ENCODE measurements at regions not wholly inside any gene's neighbourhood (a gene's known extent, or its start where the extent isn't known, plus 50 kb on each side); places are given as distances from the start of the nearest gene placed in this dataset.

DNA sequence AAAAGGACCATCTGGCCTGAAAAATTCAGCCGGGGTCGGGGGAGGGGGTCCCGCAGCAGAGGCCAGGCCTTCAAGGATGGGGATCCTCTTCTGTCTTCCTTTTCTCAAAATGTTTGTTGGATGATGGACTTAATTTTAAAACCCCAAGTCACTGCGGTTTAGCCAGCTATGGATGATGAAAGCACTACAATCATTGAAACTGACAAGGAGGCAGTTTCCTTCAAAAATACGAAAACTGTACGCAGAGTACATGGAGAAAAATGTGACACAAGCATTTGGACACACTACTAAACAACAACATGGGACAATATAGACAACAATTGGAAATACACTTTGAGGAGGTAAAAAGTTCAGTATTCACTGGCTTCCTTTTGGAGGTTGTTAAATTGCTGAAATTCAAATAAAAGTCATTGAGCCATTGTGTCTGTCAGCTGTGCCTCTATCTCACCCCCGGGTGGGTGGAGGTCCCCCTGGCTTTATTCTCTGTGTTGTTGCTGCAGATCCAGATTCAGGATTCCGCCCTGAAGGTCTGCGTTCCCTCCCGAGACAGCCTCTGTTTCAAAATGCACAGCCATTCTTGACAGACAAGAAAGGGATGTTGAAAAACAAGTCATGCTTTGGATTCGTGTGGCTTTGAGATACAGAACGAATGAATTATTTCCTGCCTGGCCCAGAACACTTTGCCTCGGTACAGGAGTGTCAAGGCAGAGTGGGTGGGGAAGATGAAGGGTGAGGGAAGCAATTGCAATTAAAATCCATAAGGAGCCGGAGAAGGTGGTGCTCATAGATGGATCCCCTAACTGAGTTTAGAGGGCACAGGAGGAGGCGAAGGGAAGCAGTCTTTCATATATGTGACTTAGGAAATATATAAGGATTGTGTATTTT lies 118.2 kb downstream of the TTLL2 start:
- no peak for DNase-seq (ENCODE audit: low spot score)

DNA sequence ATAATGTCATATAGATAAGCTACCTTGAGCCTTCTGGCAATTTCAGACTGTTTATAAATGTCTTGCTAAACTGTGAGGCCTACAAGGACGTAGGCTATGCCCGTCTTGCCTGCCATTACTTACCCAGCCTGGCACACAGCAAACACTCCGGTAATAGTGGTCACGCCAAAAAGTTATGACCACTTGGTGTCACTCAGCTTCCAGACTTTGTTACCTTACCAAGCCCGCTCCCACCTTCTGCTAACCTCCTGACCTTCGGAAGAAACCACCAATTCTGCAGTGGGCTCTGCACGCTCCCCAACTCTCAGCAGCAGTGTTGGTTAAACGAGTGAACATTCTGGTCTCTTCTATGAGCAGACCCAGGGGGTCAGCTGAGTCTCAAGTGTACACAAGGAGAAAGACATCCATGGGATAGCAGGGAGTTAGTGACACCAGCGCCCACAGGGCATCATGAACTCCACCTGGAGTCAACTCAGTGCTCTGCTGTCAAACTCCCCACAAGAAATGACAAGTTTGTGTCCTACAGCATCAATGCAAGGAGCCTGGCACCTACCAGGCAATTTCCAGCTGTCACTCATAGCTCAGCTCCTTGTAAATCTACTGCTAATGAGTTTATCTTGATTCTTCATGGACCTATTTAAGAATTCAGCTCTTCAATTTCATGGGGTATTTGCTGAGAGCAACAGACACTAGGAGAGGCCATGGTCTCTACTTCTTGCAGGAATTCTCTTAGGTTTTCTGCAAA lies 119.9 kb downstream of the TTLL2 start:
- DNase-seq (ENCODE audit: low spot score): no peak

DNA sequence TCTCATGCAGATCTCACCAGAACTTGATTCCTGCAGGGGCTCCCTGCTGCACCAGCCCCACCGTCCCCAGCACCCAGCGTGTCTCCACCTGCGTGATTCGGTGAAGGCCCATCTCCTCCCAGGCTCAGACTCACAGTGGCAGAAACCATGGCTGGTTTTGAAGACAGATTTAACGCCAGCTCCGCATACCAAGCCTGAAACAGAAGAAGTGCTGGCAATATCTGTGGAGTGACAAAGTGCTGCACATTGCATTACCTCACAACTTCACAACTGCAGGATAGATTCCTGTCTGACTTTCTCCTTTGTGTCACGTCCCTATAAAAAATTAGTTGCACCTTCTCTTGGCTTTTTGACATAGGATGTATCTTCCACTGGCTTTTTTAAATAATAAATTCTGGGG lies 120.7 kb downstream of the TTLL2 start:
- no peak for DNase-seq (ENCODE audit: low spot score)

DNA sequence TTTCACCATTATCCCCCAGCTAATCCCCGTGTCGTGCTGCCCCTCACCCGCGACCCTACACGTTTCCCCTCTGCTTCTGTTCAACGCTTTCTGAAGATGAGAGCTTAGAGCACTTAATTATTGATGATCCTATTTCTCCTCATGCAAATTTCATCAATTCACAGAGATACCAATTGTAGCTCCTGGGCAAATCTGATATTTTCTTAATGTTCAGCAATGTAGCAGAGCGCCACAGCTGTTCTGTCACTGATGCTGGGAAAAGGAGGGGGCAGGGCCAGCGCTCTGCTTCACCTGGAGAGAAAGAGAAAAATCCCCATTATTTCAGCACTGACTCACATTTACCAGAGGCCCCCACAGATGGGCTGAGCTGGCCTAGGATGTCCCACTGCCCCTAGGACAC lies 121.2 kb downstream of the TTLL2 start:
- no peak for DNase-seq (ENCODE audit: low spot score)

DNA sequence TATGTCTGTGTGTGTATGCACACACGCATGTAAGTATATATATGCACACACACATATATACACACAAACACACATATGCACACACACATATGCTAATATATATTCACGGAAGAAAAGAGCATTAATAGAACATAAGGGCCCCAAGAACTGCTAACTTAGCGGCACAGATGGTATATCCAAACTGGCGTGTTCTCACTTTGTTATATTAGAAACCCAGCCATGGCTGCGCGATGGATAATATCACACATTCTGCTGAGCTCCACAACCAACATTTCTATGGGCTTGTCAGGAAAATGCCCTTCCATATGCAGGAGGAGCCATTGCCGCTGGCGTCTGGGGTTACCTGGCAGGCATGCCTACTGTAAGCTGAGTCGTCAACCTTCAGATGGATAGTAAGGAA lies 122.1 kb downstream of the TTLL2 start:
- no peak for DNase-seq (ENCODE audit: low spot score)

DNA sequence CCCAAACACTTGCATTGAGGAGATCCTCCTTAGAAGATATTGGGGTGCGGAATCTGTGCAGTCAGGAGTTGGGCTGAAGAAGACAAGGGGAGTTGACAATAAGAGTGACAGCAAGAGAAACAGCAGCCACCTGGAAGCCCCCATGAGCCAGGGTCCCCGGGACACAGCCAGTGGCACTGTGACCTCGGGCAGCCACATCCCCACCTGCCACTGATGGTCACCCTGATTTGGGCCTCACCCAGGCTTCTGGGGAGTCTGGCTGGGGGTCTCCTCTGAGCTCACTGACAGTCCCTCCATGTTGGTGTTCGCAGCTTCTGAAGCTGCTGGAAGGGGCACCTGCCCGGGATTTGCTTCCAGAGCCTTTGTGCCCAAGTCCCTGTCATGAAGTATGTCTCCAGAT lies 123.5 kb downstream of the TTLL2 start:
- DNase-seq (ENCODE audit: low spot score): no peak

DNA sequence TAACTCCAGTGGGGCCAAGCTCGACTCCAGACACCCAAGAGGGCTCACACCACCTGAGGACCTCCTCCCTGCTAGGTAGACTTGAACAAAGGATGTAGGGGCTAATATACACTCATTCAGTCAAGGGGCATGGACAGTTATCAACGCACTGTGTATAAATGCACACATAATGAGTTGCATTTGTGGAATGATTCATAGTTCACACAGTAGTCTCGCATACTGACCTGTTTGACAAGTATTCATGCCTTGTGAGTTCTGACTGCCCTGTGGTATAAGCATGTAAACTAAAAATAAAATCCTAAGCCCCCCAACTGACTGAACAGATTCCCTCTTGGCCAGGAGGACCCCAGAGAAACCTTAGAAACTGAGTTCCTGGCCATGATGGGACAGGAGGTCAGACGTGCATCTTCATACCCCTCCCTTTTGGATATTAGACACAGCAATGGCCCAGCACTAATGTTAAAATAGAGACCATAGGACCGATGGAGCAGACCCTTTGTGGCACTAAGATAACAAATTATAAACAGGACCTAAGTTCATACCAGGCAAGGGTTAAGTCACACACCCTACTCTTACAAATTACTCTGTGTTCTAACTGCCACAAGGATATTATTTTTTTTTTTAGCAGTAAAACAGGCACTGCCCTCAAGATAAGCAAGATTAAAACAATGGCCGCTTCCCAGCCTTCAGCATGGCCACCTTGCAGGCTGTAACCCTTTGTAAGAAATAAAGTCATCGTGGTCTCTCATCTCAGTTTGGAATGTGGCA lies 124.4 kb downstream of the TTLL2 start:
- DNase-seq (ENCODE audit: low spot score): no peak

DNA sequence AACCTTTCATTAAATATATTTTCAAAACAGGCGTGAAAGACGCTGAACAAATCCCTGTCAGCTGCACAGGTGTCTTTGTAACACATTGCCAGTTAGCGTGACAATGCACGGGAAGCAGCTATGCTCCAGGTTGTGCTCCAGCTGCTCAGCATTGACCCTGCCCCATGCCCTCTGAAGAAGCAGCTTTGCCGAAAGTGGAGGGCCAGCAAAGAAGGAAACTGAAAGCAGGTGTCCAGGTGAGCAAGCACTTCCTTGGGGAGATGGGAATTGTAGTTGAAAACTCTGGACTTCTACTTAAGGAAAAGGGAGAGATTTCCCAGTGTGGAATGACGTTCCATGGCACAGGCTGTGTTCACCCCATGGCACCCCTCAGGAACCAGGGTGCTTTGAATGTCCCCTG lies 125.7 kb downstream of the TTLL2 start:
- DNase-seq (ENCODE audit: low spot score): no peak

DNA sequence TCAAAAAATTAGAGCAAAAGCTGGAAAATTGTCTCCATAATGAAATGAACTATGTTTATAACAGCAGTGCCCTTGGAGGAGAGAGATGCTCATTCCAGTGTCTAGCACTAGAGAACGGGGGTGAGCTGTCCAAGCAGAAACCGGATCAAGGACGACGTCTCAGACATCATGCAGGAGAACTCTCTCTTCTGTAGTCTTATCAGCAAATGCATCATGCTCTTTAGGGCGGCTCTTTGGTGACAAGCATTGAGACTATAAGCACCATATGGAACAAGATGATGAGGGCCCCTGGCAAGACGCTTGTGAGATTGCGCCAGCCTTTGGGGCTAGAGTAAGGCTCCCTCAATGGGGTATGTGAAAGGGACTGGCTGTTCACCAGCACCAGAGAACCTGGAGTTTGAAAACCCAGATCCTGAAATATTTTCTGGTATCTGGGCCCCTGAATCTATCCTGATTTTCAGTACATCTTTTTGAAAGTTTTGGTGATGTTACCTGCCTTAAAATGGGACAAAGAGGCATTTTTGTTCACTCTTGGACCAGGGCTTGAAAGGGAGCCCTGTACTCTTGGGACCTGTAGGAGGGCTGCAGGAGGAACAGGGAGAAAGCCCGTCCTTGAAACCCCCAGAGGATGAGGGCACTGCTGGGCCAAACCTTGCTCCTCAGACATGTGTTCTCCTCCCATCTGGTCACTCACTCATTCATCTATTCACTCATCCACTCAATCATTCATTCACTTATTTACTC lies 127.6 kb downstream of the TTLL2 start:
- DNase-seq (ENCODE audit: low spot score): no peak

DNA sequence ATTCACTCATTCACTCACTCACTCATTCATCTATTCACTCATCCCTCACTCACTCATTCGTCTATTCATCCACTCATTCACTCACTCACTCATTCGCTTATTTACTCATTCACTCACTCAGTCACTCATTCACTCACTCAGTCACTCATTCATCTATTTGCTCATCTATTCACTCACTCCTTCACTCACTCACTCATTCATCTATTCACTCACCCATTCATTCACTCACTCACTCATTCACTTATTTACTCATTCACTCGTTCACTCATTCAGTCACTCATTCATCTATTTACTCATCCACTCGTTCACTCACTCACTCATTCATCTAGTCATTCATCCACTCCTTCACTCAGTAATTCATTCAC lies 128.2 kb downstream of the TTLL2 start:
- DNase-seq (ENCODE audit: low spot score): no peak

DNA sequence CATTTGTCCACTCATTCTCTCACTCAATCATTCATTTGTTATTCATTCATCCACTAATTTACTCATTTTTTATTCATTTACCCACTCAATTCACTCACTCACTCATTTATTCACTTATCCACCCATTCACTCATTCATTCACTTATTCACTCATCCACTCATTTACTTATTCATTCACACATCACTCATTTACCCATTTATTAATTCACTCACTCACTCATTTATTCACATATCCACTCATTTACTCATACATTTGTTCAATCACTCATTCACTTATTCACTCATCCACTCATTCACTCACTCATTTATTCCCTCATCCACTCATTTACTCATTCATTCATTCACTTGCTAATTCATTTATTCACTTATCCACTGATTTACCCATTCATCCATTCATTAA lies 129.1 kb downstream of the TTLL2 start:
- DNase-seq (ENCODE audit: low spot score): no peak

DNA sequence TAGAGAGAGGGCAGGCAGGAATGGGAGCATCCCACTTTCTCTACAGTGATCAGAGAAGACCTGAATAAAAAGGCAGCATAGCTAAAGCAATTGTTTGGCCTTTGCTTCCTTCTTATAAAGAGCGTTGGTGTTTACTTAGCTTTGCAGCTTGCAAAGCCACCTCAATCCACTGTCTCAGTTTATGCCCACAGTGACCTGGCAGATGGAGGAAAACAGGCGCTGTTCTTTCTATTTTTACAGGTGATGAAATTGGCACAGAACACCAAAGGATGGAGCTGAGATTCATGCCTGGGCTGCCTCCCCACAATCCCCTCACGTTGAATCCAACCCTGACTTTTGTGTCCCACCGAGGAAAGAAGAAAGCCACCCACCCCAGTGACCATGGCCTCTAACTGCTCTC lies 130.5 kb downstream of the TTLL2 start:
- no peak for DNase-seq (ENCODE audit: low spot score)

DNA sequence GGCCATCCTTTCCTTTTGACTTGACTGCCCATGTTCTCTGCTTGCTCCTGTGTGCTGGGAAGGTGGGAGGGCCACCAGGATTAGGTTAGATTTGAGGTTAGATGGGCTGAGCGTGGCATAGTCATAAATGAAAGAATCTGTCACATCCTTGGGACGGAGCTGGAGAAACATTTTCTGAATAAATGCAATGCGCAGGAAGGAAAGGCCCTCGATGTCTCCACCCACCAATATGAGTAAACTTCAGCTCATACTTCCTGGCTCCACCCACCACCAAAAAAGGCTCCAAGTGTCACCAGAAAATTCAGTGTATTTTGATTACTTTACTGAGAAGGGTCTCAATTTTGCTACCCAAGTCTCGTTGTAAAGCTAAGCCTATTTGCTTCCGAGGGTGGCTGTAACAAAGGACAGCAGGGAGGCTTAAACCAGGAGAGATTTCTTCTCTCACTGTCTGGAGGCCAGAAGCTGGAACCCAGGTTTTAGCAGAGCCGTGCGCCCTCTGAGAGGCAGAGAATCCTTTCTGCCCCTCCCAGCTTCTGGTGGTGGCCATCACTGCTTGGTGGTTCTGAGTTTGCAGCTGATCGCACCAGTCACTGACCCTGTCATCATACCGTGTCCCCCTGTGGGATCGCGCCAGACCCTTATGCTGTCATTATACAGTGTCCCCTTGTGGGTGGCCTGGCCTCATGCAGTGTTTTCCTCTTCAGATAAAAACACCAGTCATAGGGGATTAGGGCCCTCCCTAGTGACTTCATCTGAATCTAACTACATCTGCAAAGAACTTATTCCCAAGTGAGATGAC lies 137.8 kb downstream of the TTLL2 start:
- no peak for DNase-seq (ENCODE audit: low spot score)

DNA sequence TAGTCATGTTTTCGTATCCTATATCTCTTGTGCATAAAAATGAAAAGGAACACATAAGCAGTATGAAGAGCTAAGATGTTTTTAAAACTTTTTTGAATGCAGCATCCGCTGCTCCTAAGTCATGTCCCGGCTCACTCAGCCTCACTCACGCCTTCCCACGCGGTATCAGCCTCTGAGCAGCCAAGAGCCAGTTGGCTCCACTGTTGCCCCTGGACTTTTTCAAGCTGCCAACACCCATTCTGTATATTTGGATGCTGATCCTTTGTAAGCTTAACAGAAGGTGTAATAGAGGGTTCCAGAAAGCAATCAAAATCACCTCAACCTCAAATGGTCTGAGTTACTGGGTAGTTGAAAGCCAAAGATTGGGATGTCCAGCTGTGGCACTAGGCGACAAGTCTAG lies 139.3 kb downstream of the TTLL2 start:
- no peak for DNase-seq (ENCODE audit: low spot score)

DNA sequence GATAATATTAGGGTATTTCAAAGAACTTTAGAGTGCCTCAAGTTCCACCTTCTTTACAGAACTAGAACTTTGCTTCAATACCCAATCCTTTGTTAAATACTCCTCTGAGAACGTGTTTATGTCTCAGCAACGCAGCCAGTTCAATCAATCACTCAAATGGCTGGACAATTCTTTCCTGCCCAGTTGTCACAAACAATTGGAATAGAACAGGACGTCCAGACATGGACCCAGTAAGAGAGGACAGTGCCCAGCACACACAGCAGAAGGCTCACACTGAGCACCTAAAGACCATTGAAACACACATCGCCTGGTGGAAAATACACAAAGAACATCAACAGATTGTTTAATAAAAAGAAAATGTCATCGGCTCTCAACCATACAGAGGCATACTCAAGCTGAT lies 140.6 kb downstream of the TTLL2 start:
- no peak for DNase-seq (ENCODE audit: low spot score)

DNA sequence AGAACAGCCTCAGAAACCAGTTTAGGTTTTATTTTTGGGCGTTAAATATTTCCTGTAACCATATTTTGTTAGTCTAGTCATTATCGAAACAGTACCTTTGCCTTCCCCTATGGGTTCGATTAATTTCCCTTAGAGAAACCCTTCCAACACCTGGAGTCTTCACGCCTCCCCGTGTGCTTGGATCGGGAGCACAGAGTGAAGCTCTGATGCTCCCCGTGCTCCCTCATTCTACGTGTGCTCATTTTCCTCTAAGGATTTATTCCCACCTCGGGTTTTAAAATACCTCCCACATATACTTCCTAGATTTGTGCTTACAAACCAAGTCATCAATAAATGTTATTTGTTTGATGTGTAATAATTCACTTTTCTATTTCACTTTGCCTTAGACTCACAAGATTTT lies 142.4 kb downstream of the TTLL2 start:
- no peak for DNase-seq (ENCODE audit: low spot score)

DNA sequence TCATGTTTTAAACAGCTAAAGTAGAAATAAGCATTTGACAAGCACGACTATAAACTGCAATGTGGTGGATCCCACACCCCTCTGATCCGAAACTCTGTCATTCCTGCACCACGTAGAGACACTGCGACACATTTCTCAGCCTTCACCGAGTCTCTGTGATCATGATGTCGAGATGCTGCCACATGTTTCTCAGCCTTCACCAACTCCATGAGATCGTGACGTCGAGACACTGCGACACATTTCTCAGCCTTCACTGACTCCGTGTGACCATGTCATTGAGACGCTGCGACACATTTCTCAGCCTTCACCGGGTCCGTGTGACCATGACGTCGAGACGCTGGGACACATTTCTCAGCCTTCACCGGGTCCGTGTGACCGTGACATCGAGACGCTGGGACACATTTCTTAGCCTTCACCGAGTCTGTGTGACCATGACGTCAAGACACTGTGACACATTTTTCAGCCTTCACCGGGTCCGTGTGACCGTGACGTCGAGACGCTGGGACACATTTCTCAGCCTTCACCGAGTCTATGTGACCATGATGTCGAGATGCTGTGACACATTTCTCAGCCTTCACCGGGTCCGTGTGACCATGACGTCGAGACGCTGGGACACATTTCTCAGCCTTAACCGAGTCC lies 143.0 kb downstream of the TTLL2 start:
- no peak for DNase-seq (ENCODE audit: low spot score)

DNA sequence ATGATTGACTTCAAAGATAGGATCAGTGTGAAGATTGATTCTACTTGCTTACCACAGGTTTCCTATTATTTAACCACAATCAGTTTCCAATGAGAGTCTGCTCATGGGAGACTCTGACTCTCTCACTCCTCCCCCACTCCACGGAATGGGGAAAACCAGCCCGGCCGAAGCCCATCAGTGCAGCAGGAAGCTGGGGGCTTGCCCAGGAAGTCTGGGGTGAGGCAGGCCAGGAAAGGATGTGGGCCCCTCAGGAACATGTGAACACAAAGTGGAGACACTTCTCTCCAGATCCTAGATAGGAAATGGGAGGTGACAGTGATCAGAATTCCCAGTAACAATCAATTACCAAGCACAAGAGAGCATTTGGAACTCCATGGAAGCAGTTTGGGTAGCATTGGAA lies 144.2 kb downstream of the TTLL2 start:
- DNase-seq (ENCODE audit: low spot score): no peak

DNA sequence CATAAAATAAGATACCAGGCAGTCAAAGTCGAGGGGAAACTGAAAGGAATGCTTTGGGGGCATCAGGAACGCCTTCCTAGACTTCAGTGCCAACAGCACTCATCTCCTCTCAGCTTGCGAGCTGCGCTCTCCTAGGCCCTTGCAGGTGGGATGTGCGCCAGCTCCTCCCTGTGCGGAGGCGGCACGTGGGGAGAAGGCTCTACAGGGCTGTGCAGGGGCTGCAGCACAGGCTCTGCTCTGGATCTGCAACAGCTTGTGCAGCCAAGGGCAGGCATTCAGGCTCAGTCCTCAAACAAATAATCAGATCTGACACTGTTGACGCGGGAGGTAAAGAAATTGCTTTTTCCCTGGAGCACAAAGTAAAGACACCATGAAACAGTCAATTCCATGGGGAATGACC lies 144.8 kb downstream of the TTLL2 start:
- no peak for DNase-seq (ENCODE audit: low spot score)

DNA sequence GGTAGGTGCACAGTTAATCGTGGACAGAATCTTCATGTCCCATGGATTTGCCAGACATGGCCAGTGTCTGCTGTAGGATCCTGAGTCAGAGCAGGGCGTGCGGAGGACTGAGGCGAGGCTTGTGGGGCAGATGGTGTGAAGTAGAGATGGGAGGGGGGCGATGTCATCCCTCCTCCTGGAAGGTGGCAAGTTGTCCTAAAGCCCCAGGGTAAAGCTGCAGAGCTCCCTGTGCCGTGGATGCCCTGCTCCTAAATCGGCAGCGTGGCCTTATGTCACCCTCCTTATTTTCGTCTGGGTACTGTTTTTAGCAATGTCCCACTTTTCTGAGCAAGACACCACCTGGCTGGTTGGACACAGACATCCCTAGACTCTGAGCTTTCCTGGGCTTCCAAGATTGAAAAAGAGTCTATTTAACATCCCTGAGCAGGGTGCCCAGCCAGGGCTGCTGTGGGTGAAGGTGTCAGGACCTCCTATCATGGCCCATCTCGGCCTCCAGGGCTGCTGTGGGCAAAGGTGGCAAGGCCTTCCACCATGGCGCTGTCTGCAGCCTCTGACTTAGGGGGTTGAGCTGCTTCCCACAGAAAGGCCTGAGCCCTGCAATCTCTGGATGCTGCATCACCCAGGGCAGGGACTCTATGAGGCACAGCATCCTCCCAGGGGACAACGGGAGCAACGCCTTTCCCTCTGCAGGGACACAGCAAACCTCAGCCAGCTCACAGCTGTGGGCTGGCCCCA lies 145.4 kb downstream of the TTLL2 start:
- no peak for DNase-seq (ENCODE audit: low spot score)

Measured in HuH-7 (cell line).